ENCODE measurements at regions not wholly inside any gene's neighbourhood (a gene's known extent, or its start where the extent isn't known, plus 50 kb on each side); places are given as distances from the start of the nearest gene placed in this dataset.

DNA sequence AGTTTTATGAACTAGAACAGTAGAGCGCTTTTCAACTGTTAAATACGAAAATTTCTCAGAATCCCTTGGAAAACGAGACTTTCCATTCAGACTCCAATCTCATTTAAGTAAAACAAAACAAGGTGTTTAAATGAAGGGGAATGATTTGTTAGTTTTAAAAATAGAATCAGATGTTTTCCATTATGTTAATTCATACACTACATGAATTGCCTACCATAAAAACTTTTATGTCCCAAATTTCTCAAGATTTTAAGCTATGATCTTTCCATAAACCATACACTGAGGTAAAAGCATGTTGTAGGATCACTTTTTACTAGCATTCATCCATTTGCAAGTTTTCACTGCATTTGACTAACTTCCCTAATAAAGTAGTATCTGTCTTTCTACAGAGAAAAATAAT is 180.3 kb upstream of the ZP4 start:
- no peak for TF ChIP-seq POLR2A (IDR thresholded peaks at IDR 0.05)
- TF ChIP-seq, protein P1, sequence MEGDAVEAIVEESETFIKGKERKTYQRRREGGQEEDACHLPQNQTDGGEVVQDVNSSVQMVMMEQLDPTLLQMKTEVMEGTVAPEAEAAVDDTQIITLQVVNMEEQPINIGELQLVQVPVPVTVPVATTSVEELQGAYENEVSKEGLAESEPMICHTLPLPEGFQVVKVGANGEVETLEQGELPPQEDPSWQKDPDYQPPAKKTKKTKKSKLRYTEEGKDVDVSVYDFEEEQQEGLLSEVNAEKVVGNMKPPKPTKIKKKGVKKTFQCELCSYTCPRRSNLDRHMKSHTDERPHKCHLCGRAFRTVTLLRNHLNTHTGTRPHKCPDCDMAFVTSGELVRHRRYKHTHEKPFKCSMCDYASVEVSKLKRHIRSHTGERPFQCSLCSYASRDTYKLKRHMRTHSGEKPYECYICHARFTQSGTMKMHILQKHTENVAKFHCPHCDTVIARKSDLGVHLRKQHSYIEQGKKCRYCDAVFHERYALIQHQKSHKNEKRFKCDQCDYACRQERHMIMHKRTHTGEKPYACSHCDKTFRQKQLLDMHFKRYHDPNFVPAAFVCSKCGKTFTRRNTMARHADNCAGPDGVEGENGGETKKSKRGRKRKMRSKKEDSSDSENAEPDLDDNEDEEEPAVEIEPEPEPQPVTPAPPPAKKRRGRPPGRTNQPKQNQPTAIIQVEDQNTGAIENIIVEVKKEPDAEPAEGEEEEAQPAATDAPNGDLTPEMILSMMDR (IDR thresholded peaks at IDR 0.05) = no peak

Measured in vagina (tissue), 2 donors.